Esophagus muscularis mucosa (tissue), 3 donors: ENCODE measurements at regions not wholly inside any gene's neighbourhood (a gene's known extent, or its start where the extent isn't known, plus 50 kb on each side); places are given as distances from the start of the nearest gene placed in this dataset.

Experiments used
- CTCF ChIP-seq, 3 experiments: fragments of 200-600 bp in 2 of 3; fragments of 450-650 bp in 1 of 3; sonication (generic) in 2 of 3; IDR thresholded peaks; one replicate each; pipeline ENCODE4 v1.5.1; 2017 to 2019; ENCODE audit warnings: antibody characterized with exemption in 3 of 3, mild to moderate bottlenecking in 2 of 3, moderate library complexity in 1 of 3
- POLR2A ChIP-seq: fragments of 450-650 bp; IDR thresholded peaks from one replicate; pipeline ENCODE4 v1.6.1; 2017; ENCODE audit warnings: antibody characterized with exemption, moderate library complexity, mild to moderate bottlenecking, low read depth

DNA sequence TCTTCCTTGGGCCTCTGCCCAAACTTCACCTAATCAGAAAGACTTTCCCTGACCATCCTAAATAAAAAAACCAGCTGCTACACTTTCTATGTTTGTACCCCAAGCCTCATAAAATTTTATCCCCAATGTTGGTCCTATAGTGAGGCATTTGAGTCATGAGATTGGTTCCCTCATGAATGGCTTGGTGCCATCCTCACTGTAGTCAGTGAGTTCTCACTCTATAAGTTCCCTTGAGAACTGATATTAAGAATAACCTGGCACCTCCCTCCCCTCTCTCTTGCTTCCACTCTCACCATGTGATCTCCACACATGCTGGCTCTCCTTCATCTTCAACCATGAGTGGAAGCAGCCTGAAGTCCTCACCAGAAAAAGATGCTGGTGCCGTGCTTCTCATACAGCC lies 316.9 kb upstream of the PRDM1 start:
- TF ChIP-seq POLR2A (no peak), CTCF (IDR thresholded peaks at IDR 0.05) (no peak)
